Stimulated activated CD4-positive, alpha-beta T cell treated with anti-CD3 and anti-CD28 coated beads, Interleukin-1b, Interleukin-23, amount 100 ng/mL, for 4 hours (primary cell): ENCODE measurements at regions not wholly inside any gene's neighbourhood (a gene's known extent, or its start where the extent isn't known, plus 50 kb on each side); places are given as distances from the start of the nearest gene placed in this dataset.
"Not testable (repeated sequence)": the region's sequence is repeated elsewhere in the genome, so short reads cannot be mapped to it uniquely, and the experiment has no call there.

Experiments used
- DNase-seq, 2 donors: peaks; one replicate each; pipeline ENCODE4 v3.0.0-alpha.2; 2020; ENCODE audit warnings: low read depth in 2 of 2

- no peak for DNase-seq
Measured at GRCh38 chrX:40853004-40853815, 117.9 kb upstream of the MED14 start.

- no peak for DNase-seq
Measured at GRCh38 chrX:40853816-40854123, 118.4 kb upstream of the MED14 start.

GRCh38 chrX:40854242-40854641, 118.9 kb upstream of the MED14 start:
- no peak for DNase-seq

- no peak for DNase-seq
Measured at GRCh38 chrX:40855411-40855810, 120.1 kb upstream of the MED14 start.

- no peak for DNase-seq
Measured at GRCh38 chrX:40855932-40856515, 120.7 kb upstream of the MED14 start.

GRCh38 chrX:40861952-40862554, 126.7 kb upstream of the MED14 start:
- not testable (repeated sequence) for DNase-seq

GRCh38 chrX:40863260-40863659, 127.9 kb upstream of the MED14 start:
- DNase-seq, result not testable (repeated sequence)

- DNase-seq, result no peak
Measured at GRCh38 chrX:40863671-40864070, 128.3 kb upstream of the MED14 start.

DNA sequence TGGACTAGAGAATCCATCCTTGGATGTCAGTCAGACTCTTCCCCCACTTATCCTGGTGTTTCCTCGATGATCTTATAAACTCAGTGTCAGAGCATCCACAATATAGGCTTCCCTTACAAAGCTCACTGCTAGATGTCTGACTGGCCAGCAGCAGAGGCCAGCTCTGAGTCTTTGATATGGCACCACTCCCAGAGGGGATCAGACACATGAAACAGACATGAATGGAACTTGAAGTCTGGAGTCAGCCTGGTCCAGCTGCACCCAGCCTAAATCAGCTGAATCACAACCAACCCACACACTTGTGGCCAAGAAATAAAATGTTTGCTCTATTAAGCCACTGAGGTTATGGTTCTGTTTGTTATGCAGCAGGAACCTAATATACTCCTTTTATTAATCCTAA, 129.6 kb upstream of the MED14 start:
- DNase-seq, result no peak

DNA sequence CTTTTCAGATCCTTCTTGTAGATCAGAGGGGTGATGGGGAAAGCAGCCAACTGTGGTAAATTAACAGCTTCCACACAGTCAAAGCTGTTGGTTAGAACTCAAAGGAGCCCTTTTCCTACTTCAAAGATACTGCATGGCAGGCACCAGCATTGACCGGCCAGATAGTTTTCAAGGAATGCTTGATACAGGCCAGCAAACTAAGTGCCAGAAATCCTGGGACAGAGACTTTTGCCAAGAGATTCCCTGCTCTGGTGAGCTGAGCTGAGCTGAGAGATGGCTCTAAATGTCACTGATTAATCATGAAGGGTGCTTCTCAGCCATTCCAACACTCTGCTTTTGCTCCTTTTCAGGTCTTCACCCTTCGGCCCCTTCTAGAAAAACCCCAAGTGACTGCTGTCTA, 131.6 kb upstream of the MED14 start:
- no peak for DNase-seq

DNA sequence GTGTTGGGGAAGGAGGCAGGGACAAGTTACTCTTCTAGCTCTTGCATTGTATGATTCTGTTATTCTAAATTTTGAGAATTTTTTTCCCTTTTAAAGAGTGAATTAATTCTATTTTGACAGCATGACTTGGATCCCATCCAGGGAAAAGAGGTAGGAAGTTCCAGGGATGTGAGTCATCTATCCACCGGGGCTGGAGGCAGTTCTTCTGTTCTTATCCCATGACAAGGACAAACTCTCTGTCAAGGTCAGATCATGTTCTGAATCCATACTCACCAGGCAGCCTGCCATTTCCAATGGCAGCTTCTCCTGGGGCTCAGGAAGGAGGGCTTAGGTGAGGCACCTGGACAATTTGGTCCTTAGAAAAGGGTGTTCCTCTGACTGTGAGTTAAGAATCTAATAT, 132.0 kb upstream of the MED14 start:
- DNase-seq, result no peak

DNA sequence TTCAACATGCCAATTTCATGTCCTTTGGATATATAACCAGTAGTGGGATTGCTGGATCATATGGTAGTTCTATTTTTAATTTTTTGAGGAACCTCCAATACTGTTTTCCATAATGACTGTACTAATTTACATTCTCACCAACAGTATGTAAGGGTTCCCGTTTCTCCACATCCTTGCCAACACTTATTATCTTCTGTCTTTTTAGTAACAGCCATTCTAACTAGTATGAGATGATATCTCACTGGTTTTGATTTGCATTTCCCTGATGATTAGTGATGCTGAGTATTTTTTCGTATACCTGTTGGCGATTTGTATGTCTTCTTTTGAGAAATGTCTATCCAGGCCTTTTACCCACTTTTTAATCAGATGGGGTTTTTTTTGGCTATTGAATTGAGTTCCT, 133.5 kb upstream of the MED14 start:
- no peak for DNase-seq

DNA sequence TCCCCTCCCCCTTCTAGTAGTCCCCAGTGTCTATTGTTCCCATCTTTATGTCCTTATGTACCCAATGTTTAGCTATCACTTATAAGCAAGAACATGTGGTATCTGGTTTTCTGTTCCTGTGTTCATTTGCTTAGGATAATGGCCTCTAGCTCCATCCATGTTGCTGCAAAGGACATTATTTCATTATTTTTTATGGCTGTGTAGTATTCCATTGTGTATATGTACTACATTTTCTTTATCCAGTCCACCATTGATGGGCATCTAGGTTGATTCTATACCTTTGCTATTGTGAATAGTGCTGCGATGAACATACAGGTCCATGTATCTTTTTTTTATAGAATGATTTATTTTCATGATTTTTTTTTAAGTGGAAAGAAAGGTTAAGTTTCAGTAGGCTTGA, 135.6 kb upstream of the MED14 start:
- DNase-seq, result not testable (repeated sequence)

DNA sequence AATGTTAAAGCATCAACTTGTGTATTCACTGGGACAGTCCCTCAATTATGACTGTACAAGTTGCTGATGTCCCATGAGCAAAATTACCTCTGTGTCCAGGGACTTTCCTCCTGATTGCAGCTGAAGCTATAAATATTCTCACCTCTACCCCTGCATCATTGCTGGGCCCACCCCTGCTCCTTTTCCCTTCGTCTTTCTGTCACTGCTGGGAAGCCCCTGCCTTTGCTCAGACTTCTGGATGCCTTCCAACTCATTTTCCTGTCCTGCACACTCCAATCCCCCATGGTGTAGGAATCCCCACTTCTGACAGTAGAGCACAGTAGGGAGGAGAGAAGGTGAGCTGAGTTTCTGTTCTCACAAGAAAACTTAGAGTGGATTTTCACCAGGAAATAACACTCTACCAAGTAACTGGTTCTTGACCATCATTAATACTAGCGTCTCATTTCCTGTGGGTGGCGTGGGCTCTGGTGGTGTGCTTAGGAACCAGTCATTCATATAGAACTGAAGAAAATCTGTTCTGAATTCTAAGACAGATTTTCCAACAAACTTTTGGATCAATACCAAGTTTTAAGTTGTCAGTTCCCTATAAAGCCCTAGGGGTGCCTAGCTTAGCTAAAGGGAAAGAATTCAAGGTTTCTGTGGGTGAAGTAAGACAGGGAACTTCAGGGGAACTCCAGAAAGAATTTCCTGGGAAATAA, 136.2 kb upstream of the MED14 start:
- no peak for DNase-seq

DNA sequence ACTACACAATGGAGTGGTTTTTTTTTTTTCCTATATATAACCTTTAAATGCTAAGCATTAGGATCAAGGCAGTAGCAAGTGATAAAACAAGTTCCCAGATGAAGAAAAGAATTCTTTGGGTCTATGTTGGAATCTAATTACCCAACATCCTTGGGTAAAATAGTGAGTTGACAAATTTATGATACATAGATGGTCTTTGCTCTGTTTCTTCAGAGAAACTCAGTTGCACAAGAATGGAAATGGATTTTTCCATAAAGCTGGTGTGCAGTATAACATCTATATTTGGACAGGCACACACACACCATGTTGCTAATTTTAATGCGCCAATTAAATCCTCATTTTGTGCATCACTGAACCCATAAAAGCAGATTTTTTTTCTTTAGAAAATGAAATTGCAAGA, 137.0 kb upstream of the MED14 start:
- DNase-seq, result no peak

- DNase-seq, result no peak
Measured at GRCh38 chrX:40875476-40875875, 140.1 kb upstream of the MED14 start.

DNA sequence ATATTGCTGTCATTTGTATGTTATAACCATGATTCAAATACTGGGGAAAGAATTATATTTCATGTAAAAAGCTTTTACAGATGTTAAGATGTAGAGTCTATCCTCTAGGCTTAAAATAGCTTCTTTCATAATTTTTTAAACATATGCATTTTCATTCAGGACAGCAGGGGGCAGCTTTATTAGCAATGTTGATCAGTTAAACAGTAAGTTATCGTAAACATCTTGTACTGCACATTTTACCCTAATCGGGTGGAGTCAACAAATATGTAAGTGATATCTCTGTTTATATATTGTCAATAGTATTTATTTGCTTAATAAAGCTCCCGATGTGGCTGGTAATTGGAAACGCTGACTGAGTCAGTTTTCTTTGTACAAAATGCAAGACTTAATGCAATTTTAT, 142.5 kb upstream of the MED14 start:
- DNase-seq, result peak in 1 of 2 donors; percentile 15

DNA sequence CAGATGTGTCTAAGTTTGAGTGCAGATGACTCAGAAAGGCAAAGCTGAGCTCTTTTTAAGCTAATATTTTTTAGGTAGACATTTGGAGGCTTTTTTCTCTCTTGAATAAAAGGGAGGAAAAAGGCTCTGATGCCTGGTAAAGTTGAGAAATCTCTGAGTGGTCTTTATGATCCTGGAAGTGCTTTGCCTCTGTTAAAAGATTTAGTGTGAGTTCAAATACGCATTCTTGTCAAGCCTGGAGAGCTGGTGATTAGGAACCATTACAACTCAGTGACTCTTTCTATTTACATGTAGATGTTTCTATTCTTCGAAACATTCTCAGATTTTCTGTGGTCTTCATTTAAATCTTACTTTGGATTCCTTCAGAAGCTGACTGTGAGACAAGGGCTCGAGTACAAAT, 143.4 kb upstream of the MED14 start:
- DNase-seq, result no peak

GRCh38 chrX:40879172-40879571, 143.8 kb upstream of the MED14 start:
- not testable (repeated sequence) for DNase-seq

- DNase-seq, result no peak
Measured at GRCh38 chrX:40880712-40881111, 145.4 kb upstream of the MED14 start.

DNA sequence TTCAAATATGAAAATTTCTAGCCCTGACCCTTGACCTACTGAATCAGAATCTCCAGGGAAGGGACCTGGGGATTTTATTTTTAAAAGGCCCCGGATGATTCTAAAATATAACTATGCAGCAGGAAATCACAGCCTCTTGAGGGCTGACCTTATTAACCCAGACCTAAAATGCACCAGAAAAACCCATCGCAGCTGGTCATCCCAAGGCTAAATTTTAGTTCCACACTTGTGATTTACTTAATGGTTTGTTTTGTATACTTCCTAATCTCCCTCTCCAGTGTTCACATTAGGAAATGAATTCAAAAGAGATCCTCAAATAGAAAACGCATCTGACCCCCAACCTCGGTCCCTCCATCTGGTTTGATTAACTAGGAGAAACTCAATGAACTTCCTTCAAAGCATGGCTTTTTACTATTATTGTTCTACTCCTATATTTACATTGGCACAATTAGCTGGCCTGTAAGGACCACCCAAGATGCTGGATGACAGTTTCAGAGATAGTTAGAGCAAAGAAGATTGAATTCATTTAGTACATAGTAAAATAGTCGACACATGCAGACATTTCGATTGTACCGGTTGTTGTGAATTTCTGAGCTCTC, 147.8 kb upstream of the MED14 start:
- no peak for DNase-seq

GRCh38 chrX:40885989-40886388, 150.6 kb upstream of the MED14 start:
- no peak for DNase-seq
